Sigmoid colon (tissue), 4 donors: ENCODE measurements at regions not wholly inside any gene's neighbourhood (a gene's known extent, or its start where the extent isn't known, plus 50 kb on each side); places are given as distances from the start of the nearest gene placed in this dataset.

ENCODE experiments used
- EP300 ChIP-seq, 4 donors: sonication (generic); formaldehyde crosslinking; IDR thresholded peaks; one replicate each; pipeline ENCODE4 v1.6.1; 2017; ENCODE audit warnings: antibody characterized with exemption in 4 of 4
- POLR2A ChIP-seq, 2 donors: fragments of 450-650 bp; IDR thresholded peaks; one replicate each; pipeline ENCODE4 v1.6.1; 2016; ENCODE audit warnings: antibody characterized with exemption in 2 of 2, mild to moderate bottlenecking in 2 of 2, moderate library complexity in 2 of 2
- POLR2AphosphoS5 ChIP-seq, 4 donors: sonication (generic); formaldehyde crosslinking; IDR thresholded peaks; one replicate each; pipeline ENCODE4 v1.6.1; 2017; ENCODE audit warnings: antibody characterized with exemption in 4 of 4
- TF ChIP-seq, protein P1 (sequence below), 4 experiments: fragments of 450-650 bp in 3 of 4; fragments of 200-600 bp in 1 of 4; IDR thresholded peaks; one replicate each; pipeline ENCODE4 v1.5.1; 2016 to 2019; ENCODE audit warnings: antibody characterized with exemption in 4 of 4, mild to moderate bottlenecking in 3 of 4, moderate library complexity in 2 of 4

DNA sequence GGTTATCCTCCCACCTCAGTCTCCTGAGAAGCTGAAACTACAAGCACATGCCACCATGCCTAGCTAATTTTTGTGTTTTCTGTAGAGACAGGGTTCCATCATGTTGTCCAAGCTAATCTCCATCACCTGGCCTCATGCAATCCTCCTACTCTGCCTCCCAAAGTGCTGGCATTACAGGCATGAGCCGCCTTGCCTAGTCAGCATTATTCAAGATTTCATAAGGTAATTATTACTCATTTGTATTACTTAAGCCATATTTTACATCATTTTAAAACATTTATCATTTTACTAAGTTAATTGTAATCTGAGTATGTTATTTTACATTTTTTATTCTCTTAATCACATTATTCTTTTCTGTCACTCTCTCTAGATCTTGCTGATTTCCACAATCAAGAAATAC lies 1575.6 kb downstream of the NCAM2 start:
- TF ChIP-seq, protein P1, sequence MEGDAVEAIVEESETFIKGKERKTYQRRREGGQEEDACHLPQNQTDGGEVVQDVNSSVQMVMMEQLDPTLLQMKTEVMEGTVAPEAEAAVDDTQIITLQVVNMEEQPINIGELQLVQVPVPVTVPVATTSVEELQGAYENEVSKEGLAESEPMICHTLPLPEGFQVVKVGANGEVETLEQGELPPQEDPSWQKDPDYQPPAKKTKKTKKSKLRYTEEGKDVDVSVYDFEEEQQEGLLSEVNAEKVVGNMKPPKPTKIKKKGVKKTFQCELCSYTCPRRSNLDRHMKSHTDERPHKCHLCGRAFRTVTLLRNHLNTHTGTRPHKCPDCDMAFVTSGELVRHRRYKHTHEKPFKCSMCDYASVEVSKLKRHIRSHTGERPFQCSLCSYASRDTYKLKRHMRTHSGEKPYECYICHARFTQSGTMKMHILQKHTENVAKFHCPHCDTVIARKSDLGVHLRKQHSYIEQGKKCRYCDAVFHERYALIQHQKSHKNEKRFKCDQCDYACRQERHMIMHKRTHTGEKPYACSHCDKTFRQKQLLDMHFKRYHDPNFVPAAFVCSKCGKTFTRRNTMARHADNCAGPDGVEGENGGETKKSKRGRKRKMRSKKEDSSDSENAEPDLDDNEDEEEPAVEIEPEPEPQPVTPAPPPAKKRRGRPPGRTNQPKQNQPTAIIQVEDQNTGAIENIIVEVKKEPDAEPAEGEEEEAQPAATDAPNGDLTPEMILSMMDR (IDR thresholded peaks at IDR 0.05): no peak
- TF ChIP-seq EP300 (IDR thresholded peaks at IDR 0.05) (no peak), POLR2AphosphoS5 (IDR thresholded peaks at IDR 0.05) (no peak), POLR2A (IDR thresholded peaks at IDR 0.05) (no peak)
